NT2/D1 (cell line): ENCODE measurements at regions not wholly inside any gene's neighbourhood (a gene's known extent, or its start where the extent isn't known, plus 50 kb on each side); places are given as distances from the start of the nearest gene placed in this dataset.

Experiments used
- SUZ12 ChIP-seq: IDR thresholded peaks from 2 replicates; pipeline ENCODE4 v1.6.1; 2011; ENCODE audit not compliant: insufficient read length, insufficient read depth; ENCODE audit errors: extremely low read depth
- YY1 ChIP-seq: IDR thresholded peaks from 2 replicates; pipeline ENCODE4 v1.6.1; 2011; ENCODE audit not compliant: insufficient read length, insufficient read depth

- TF ChIP-seq YY1 = no peak
- TF ChIP-seq SUZ12 = no peak
Measured at GRCh38 chr21:31804008-31804394, 68.8 kb upstream of the HUNK start.
